HG02759 (cell line): ENCODE measurements at regions not wholly inside any gene's neighbourhood (a gene's known extent, or its start where the extent isn't known, plus 50 kb on each side); places are given as distances from the start of the nearest gene placed in this dataset.
A peak's percentile ranks its signal among the peaks of the same experiment; 100 is the strongest.

Experiments used
- ATAC-seq: cut with Tn5 transposase; IDR thresholded peaks from one replicate; pipeline ENCODE4 v1.9.1; 2021; ENCODE audit warnings: mild to moderate bottlenecking, moderate library complexity; ENCODE audit not compliant: unreplicated experiment

- ATAC-seq = no peak
These were observed 61.9 kb upstream of the TMPO start for GRCh38 chr12:98453492-98453891.

DNA sequence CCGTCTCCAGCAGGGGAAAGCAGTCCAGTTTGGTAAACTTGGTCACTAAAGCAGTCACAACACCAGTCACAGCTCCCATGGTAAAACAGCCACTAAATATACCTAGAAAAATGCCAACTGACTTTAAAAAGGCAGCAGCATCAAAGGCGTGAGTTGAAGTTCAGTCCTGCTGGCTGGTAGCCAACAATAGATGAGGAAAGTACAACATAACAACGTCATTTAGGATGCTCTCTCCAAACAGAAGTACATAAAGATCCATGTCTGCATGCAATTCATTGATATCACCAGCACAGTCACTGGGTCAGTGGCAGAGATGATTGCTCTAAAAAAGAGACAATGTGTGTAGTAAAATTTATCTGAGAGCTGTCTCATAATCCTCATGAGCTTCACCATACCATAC is 59.3 kb upstream of the TMPO start:
- ATAC-seq = no peak

DNA sequence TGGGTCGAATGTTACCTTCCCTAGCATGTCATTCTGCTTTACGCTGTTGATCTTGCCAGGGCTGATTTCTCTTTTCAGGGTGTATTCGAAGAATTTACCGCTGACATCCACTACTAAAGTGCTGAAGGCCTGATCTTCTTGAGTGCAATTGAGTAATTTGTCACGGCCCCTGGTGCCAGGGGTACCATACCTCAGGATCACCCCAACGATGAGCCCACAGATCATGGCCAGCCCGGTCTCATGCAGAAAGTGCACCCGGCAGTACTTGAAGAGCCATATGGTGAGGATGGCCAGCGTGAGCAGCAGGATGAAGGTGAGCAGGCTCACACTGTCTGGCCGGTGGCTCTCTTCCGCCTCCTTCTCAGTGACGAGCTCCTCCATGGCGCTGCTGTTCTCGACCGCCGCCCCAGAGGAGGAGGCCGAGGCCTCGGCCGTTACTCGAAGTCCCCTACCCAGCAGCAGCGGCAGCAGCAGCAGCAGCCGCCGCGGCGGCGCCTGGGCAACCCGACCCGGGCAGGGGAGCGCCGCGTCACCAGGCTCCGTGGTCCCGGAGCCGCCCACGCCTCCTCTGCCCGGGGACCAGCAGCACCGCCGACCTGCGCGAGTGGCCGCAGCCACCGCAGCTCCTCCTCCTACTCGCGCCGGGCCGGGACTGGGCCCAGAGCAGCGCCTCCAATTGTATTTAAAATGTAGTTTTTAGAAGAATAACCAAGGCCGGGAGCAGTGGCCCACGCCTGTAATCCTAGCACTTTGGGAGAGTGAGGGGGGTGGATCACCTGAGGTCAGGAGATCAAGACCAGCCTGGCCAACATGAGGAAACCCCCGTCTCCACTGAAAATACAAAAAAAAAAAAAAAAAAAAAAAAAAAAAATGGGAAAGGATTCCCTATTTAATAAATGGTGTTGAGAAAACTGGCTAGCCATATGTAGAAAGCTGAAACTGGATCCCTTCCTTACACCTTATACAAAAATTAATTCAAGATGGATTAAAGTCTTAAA is 58.5 kb upstream of the TMPO start:
- peak; percentile 79 for ATAC-seq

GRCh38 chr12:98464190-98464589 is 51.2 kb upstream of the TMPO start:
- ATAC-seq = no peak

- no peak for ATAC-seq
These were observed 49.9 kb upstream of the TMPO start for GRCh38 chr12:98465505-98465904.
